ENCODE measurements at regions not wholly inside any gene's neighbourhood (a gene's known extent, or its start where the extent isn't known, plus 50 kb on each side); places are given as distances from the start of the nearest gene placed in this dataset.

- no peaks in the 10 kb centered on the region for H3K4me1 ChIP-seq (ENCODE audit: insufficient read depth)
- H3K27ac ChIP-seq (ENCODE audit: low read depth): peak overlapping the region; percentile 68
- peak; percentile 90 for DNase-seq (ENCODE audit: extremely low spot score)
- peak overlapping the region; percentile 36 for H3K4me3 ChIP-seq (ENCODE audit: low read depth, low read length)
- WGBS: under 1% methylated on average over 51 of the region's 51 CpGs
- H3K36me3 ChIP-seq (ENCODE audit: insufficient read depth): no peaks in the 10 kb centered on the region
Measured at GRCh38 chr6:26196846-26197635, 109.8 kb downstream of the HFE start.

DNA sequence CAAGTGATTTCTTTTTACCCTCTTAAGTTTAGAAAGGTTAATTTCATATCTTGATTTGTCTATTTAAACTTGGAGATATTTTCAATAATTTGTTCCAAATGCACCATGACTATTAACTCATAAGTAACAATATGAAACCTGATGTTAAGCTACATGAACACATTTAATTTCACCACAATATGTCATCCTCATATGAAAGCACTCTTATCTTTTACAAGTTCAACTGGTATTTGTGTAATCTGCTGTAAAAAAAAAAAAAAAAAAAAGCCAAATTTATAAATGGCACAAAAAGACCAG is 110.4 kb downstream of the HFE start:
- Histone ChIP-seq H3K27ac (ENCODE audit: low read depth) (no peak overlapping the region), H3K36me3 (ENCODE audit: insufficient read depth) (no peaks in the 10 kb centered on the region), H3K4me3 (ENCODE audit: low read depth, low read length) (peak overlapping the region; percentile 6), H3K4me1 (ENCODE audit: insufficient read depth) (no peaks in the 10 kb centered on the region)
- DNase-seq (ENCODE audit: extremely low spot score): no peak

DNA sequence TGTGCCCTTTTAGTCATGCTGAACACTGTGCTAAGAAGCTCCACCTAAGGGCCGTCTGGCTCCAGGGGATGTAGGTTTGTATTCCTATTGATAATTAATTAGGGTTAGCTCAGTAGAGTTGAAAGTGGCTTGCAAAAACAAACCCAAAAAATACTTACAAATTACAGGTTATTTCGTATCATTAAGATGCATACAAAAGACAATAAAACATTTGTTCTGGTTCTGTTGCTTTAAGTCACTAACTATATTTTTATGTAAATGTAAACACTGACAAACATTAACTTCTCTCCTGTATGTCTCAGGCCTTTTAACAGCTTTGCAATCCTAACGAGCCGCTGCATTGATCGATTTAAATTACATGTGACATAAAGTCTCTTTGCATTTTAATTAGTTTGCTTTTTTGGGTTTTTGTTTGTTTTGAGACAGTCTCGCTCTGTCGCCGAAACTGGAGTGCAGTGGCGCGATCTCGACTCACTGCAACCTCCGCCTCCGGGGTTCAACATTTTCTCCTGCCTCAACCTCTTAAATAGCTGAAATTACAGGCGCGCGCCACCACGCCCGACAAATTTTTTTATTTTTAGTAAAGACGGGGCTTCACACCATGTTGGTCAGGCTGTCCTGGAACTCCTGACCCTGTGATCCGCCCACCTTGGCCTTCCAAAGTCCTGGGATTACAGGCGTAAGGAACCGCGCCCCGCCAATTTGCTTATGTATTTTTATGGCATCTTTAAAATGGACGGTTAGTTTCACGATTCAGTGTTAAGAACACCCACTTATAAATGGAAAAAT is 110.9 kb downstream of the HFE start:
- Histone ChIP-seq H3K27ac (ENCODE audit: low read depth) (peak overlapping the region; percentile 89), H3K4me1 (ENCODE audit: insufficient read depth) (no peaks in the 10 kb centered on the region), H3K36me3 (ENCODE audit: insufficient read depth) (no peaks in the 10 kb centered on the region), H3K4me3 (ENCODE audit: low read depth, low read length) (peak overlapping the region; percentile 29)
- DNase-seq (ENCODE audit: extremely low spot score): no peak
- WGBS: 2% methylated on average over 26 of the region's 26 CpGs

- no peaks in the 10 kb centered on the region for H3K4me1 ChIP-seq (ENCODE audit: insufficient read depth)
- H3K36me3 ChIP-seq (ENCODE audit: insufficient read depth): no peaks in the 10 kb centered on the region
- under 1% methylated on average over 12 of the region's 12 CpGs for WGBS
- no peak for DNase-seq (ENCODE audit: extremely low spot score)
- H3K27ac ChIP-seq (ENCODE audit: low read depth): peak overlapping the region; percentile 89
- H3K4me3 ChIP-seq (ENCODE audit: low read depth, low read length): peak overlapping the region; percentile 35
Measured at GRCh38 chr6:26198722-26199056, 111.5 kb downstream of the HFE start.

GRCh38 chr6:26199057-26199772 is 112.0 kb downstream of the HFE start:
- DNase-seq (ENCODE audit: extremely low spot score): peak; percentile 96
- WGBS: under 1% methylated on average over 42 of the region's 42 CpGs
- Histone ChIP-seq H3K36me3 (ENCODE audit: insufficient read depth) (no peaks in the 10 kb centered on the region), H3K4me3 (ENCODE audit: low read depth, low read length) (peak overlapping the region; percentile 35), H3K27ac (ENCODE audit: low read depth) (peak overlapping the region; percentile 89), H3K4me1 (ENCODE audit: insufficient read depth) (no peaks in the 10 kb centered on the region)

GRCh38 chr6:26199773-26200764 is 112.8 kb downstream of the HFE start:
- WGBS: 8% methylated on average over 20 of the region's 20 CpGs
- H3K27ac ChIP-seq (ENCODE audit: low read depth): peak overlapping the region; percentile 44
- H3K4me3 ChIP-seq (ENCODE audit: low read depth, low read length): no peak overlapping the region
- no peaks in the 10 kb centered on the region for H3K4me1 ChIP-seq (ENCODE audit: insufficient read depth)
- DNase-seq (ENCODE audit: extremely low spot score): no peak
- no peaks in the 10 kb centered on the region for H3K36me3 ChIP-seq (ENCODE audit: insufficient read depth)

- Histone ChIP-seq H3K4me3 (ENCODE audit: low read depth, low read length) (no peak overlapping the region), H3K27ac (ENCODE audit: low read depth) (no peak overlapping the region), H3K36me3 (ENCODE audit: insufficient read depth) (no peaks in the 10 kb centered on the region), H3K4me1 (ENCODE audit: insufficient read depth) (no peaks in the 10 kb centered on the region)
- WGBS: 94% methylated on average over 16 of the region's 16 CpGs
- no peak for DNase-seq (ENCODE audit: extremely low spot score)
Measured at GRCh38 chr6:26200918-26201721, 113.9 kb downstream of the HFE start.

GRCh38 chr6:26202201-26202611 is 115.0 kb downstream of the HFE start:
- no peak overlapping the region for H3K4me3 ChIP-seq (ENCODE audit: low read depth, low read length)
- 86% methylated on average over 6 of the region's 6 CpGs for WGBS
- no peaks in the 10 kb centered on the region for H3K36me3 ChIP-seq (ENCODE audit: insufficient read depth)
- no peaks in the 10 kb centered on the region for H3K4me1 ChIP-seq (ENCODE audit: insufficient read depth)
- no peak for DNase-seq (ENCODE audit: extremely low spot score)
- no peak overlapping the region for H3K27ac ChIP-seq (ENCODE audit: low read depth)

- H3K4me1 ChIP-seq (ENCODE audit: insufficient read depth): no peaks in the 10 kb centered on the region
- H3K27ac ChIP-seq (ENCODE audit: low read depth): no peak overlapping the region
- H3K36me3 ChIP-seq (ENCODE audit: insufficient read depth): no peaks in the 10 kb centered on the region
- no peak for DNase-seq (ENCODE audit: extremely low spot score)
- WGBS: 73% methylated on average over 8 of the region's 8 CpGs
- H3K4me3 ChIP-seq (ENCODE audit: low read depth, low read length): no peak overlapping the region
Measured at GRCh38 chr6:26202811-26203583, 115.8 kb downstream of the HFE start.

DNA sequence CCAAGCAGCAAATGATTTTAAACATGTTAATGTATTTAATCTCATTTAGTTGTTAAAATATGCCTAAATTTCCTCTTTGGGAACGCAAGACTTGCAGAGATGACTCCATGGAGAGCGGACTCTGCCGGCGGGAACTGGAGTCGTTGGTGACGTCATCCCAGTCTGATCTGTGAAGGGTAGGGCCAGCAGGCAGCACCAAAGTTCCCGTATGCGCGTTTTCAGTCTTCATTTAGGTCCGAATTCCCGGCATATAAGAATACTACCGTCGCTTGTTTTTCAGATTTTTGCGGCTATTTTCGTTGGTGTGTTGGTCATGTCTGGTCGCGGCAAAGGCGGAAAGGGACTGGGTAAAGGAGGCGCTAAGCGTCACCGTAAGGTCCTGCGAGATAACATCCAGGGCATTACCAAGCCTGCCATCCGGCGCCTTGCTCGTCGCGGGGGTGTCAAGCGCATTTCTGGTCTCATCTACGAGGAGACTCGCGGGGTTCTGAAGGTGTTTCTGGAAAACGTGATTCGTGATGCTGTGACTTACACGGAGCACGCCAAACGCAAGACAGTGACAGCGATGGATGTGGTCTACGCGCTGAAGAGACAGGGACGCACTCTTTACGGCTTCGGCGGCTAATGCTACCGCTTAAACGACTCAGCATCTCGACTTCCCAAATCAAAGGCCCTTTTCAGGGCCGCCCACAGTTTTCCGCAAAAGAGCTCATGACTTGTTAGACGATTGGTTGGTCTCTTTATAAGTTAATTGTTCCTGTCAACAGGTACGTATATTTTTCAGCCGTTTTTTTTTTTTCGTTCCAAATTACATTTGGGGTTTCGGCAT is 117.3 kb downstream of the HFE start:
- Histone ChIP-seq H3K4me3 (ENCODE audit: low read depth, low read length) (peak overlapping the region; percentile 61), H3K36me3 (ENCODE audit: insufficient read depth) (no peaks in the 10 kb centered on the region), H3K27ac (ENCODE audit: low read depth) (peak overlapping the region; percentile 93), H3K4me1 (ENCODE audit: insufficient read depth) (no peaks in the 10 kb centered on the region)
- under 1% methylated on average over 53 of the region's 53 CpGs for WGBS
- DNase-seq (ENCODE audit: extremely low spot score): peak; percentile 99

GRCh38 chr6:26205161-26205624 is 118.0 kb downstream of the HFE start:
- under 1% methylated on average over 18 of the region's 18 CpGs for WGBS
- Histone ChIP-seq H3K36me3 (ENCODE audit: insufficient read depth) (no peaks in the 10 kb centered on the region), H3K4me1 (ENCODE audit: insufficient read depth) (no peaks in the 10 kb centered on the region), H3K27ac (ENCODE audit: low read depth) (peak overlapping the region; percentile 93), H3K4me3 (ENCODE audit: low read depth, low read length) (peak overlapping the region; percentile 61)
- DNase-seq (ENCODE audit: extremely low spot score): no peak
